PC-9 (cell line): ENCODE measurements at regions not wholly inside any gene's neighbourhood (a gene's known extent, or its start where the extent isn't known, plus 50 kb on each side); places are given as distances from the start of the nearest gene placed in this dataset.
"Not testable (repeated sequence)": the region's sequence is repeated elsewhere in the genome, so short reads cannot be mapped to it uniquely, and the experiment has no call there.

Experiments
- BruUV-seq: library from RNA; stranded (reverse); fragments of 400-500 nt; replicated peaks from 2 replicates; lab custom pipeline; 2021; lab: Mats Ljungman, UMichigan
- CTCF ChIA-PET: fragments of 300-600 bp; sonication (Branson Sonifier 250); formaldehyde crosslinking; loops from one replicate; lab custom pipeline; 2022; ENCODE audit warnings: antibody characterized with exemption; lab: Charles Lee
- POLR2A ChIA-PET: fragments of 300-600 bp; sonication (Branson Sonifier 250); formaldehyde crosslinking; loops from one replicate; lab custom pipeline; 2022; ENCODE audit warnings: antibody characterized with exemption; ENCODE audit not compliant: unreplicated experiment; lab: Charles Lee
- DNase-seq, 2 experiments: peaks; one replicate each; pipeline versions ENCODE4 v3.0.0 to v3.0.0-alpha.2; 2015 to 2022; ENCODE audit warnings: mixed read lengths in 1 of 2
- H2AFZ ChIP-seq: fragments of 200-600 bp; sonication (generic); 2 replicates; pipeline ENCODE4 v1.8.1; 2017; ENCODE audit warnings: antibody characterized with exemption
- H3F3A ChIP-seq: fragments of 200-600 bp; sonication (generic); 2 replicates; pipeline ENCODE4 v1.8.1; 2017; ENCODE audit warnings: antibody characterized with exemption, mild to moderate bottlenecking, low read depth; ENCODE audit not compliant: insufficient read depth
- H3K27ac ChIP-seq: fragments of 200-600 bp; sonication (generic); 2 replicates; pipeline ENCODE4 v1.6.1; 2016; ENCODE audit warnings: mixed run types
- H3K27me3 ChIP-seq: fragments of 200-600 bp; sonication (generic); 2 replicates; pipeline ENCODE4 v1.6.1; 2016; ENCODE audit warnings: low read depth, mixed run types; ENCODE audit not compliant: insufficient read depth
- H3K36me3 ChIP-seq: fragments of 200-600 bp; sonication (generic); 2 replicates; pipeline ENCODE4 v1.6.1; 2016; ENCODE audit warnings: low read depth, mixed run types
- H3K4me1 ChIP-seq: fragments of 200-600 bp; sonication (generic); replicated peaks from 2 replicates; pipeline ENCODE4 v1.6.1; 2016; ENCODE audit warnings: mixed run types; ENCODE audit not compliant: insufficient read depth
- H3K4me2 ChIP-seq: fragments of 200-600 bp; sonication (generic); 2 replicates; pipeline ENCODE4 v1.6.1; 2017; ENCODE audit warnings: mixed run types
- H3K4me3 ChIP-seq: fragments of 200-600 bp; sonication (generic); 2 replicates; pipeline ENCODE4 v1.6.1; 2016; ENCODE audit warnings: mixed run types
- H3K79me2 ChIP-seq: fragments of 200-600 bp; sonication (generic); 2 replicates; pipeline ENCODE4 v1.6.1; 2017; ENCODE audit warnings: low read depth, mixed run types
- H3K9me2 ChIP-seq: fragments of 200-600 bp; sonication (generic); 2 replicates; pipeline ENCODE4 v1.8.1; 2017; ENCODE audit warnings: mild to moderate bottlenecking; ENCODE audit not compliant: insufficient read depth
- H3K9me3 ChIP-seq: fragments of 200-600 bp; sonication (generic); 2 replicates; pipeline ENCODE4 v1.8.1; 2016; ENCODE audit warnings: low read depth; ENCODE audit not compliant: insufficient read depth
- H4K20me1 ChIP-seq: fragments of 200-600 bp; sonication (generic); 2 replicates; pipeline ENCODE4 v1.8.1; 2017; ENCODE audit not compliant: insufficient read depth
- EZH2 ChIP-seq: fragments of 200-600 bp; sonication (generic); IDR thresholded peaks from 2 replicates; pipeline ENCODE4 v1.8.0; 2017; ENCODE audit warnings: antibody characterized with exemption, low read depth
- intact Hi-C: fragments of 100-400 bp; cut with micrococcal nuclease; formaldehyde crosslinking; loops from one replicate; pipeline ENCODE4 v1.10.0; 2022; ENCODE audit not compliant: unreplicated experiment
- TF ChIP-seq, protein P1 (sequence below): fragments of 200-600 bp; sonication (generic); conservative IDR thresholded peaks from 2 replicates; pipeline ENCODE4 v1.6.1; 2017; ENCODE audit warnings: mixed run types, antibody characterized with exemption, mild to moderate bottlenecking, moderate library complexity

- no peak for TF ChIP-seq EZH2
- Histone ChIP-seq H3K4me3 (no peak overlapping the region), H3F3A (no peaks in the 10 kb centered on the region), H3K9me2 (no peaks in the 10 kb centered on the region), H3K4me2 (no peak overlapping the region), H3K36me3 (no peaks in the 10 kb centered on the region), H3K9me3 (no peaks in the 10 kb centered on the region), H2AFZ (no peak overlapping the region), H3K79me2 (no peaks in the 10 kb centered on the region), H3K4me1 (no peaks in the 10 kb centered on the region), H3K27me3 (peaks cover 47% of the 10 kb centered on the region), H4K20me1 (no peaks in the 10 kb centered on the region), H3K27ac (no peak overlapping the region)
- intact Hi-C loops, result no loop called here
- no peak for DNase-seq
- ChIA-PET POLR2A (no interaction called here), CTCF (no interaction called here)
- no TSS peak for BruUV-seq
These were observed 53.5 kb upstream of the GPR31 start for GRCh38 chr6:167211295-167211648.

DNA sequence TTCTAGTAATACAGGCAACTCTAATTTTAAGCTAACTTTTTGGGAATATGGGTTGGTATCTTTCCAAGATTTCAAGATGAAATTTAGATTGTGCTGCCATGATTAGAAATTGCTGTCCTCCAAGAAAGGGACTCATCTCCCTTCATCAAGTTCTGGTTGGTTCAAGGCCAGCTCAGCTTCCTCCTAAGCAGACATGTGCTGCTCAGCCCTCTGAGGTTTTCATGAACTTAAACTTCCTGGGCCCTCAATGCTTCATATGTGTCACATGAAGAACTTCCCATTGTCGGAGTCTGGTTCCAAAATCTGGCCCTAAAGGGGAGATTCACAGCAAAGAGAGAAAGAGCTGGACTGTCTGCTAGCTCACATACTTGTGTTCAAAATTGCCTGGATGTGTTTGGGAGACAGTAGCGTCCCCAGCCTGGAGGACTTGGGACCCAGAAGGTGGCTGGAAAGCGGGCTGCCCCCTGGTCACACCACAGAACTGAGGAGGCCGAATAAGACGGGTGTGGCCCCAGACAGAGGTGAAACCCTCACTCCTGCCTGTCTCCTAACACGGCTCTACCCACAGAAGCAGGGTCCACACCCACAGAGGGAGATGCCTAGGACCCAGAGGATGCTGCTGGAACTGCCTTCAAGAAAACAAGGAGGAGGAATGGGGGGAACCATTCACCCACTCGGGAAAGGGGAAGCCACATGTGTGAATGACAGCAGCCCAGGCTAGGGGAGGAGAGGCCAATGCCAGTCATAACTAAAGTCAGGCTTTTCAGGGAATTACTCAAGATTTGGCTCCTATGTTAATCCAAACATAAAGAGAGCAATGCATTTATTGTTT is 54.3 kb upstream of the GPR31 start:
- intact Hi-C loops, result no loop called here
- POLR2A ChIA-PET, result no interaction called here
- no TSS peak for BruUV-seq

DNA sequence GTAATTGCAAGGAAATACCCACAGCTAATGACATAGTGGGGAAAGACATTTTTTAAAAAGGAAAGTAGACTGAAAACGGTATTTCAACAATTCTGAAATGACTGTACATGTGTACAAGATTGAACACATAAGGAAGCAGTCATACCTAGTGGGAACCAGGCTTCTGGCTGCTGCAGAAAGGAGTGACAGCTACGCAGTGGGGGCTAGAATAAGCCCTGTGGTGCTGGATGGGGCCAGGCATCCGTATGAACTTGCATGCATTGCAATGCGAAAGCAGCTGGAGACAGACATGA is 54.9 kb upstream of the GPR31 start:
- TF ChIP-seq, protein P1, sequence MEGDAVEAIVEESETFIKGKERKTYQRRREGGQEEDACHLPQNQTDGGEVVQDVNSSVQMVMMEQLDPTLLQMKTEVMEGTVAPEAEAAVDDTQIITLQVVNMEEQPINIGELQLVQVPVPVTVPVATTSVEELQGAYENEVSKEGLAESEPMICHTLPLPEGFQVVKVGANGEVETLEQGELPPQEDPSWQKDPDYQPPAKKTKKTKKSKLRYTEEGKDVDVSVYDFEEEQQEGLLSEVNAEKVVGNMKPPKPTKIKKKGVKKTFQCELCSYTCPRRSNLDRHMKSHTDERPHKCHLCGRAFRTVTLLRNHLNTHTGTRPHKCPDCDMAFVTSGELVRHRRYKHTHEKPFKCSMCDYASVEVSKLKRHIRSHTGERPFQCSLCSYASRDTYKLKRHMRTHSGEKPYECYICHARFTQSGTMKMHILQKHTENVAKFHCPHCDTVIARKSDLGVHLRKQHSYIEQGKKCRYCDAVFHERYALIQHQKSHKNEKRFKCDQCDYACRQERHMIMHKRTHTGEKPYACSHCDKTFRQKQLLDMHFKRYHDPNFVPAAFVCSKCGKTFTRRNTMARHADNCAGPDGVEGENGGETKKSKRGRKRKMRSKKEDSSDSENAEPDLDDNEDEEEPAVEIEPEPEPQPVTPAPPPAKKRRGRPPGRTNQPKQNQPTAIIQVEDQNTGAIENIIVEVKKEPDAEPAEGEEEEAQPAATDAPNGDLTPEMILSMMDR, result no peak
- no peak for TF ChIP-seq EZH2
- Histone ChIP-seq H3F3A (no peaks in the 10 kb centered on the region), H3K79me2 (no peaks in the 10 kb centered on the region), H3K4me3 (no peak overlapping the region), H3K36me3 (no peaks in the 10 kb centered on the region), H3K27ac (no peak overlapping the region), H2AFZ (no peak overlapping the region), H3K4me1 (no peaks in the 10 kb centered on the region), H3K27me3 (peaks cover 38% of the 10 kb centered on the region), H3K9me2 (no peaks in the 10 kb centered on the region), H3K9me3 (no peaks in the 10 kb centered on the region), H3K4me2 (no peak overlapping the region), H4K20me1 (no peaks in the 10 kb centered on the region)
- intact Hi-C loops, result no loop called here
- no TSS peak for BruUV-seq
- ChIA-PET POLR2A (no interaction called here), CTCF (no interaction called here)
- no peak for DNase-seq

More for the DNA sequence above, 54.3 kb upstream of the GPR31 start:
- peaks cover 40% of the 10 kb centered on the region for H3K27me3 ChIP-seq
- H3K27ac ChIP-seq, result no peak overlapping the region
- no peak overlapping the region for H3K4me3 ChIP-seq
- H3K4me1 ChIP-seq, result no peaks in the 10 kb centered on the region
- H3K4me2 ChIP-seq, result no peak overlapping the region
- no peaks in the 10 kb centered on the region for H3K9me2 ChIP-seq
- no peak overlapping the region for H2AFZ ChIP-seq
- no peak for TF ChIP-seq EZH2
- TF ChIP-seq, protein P1, result no peak
- H3F3A ChIP-seq, result no peaks in the 10 kb centered on the region
- H3K36me3 ChIP-seq, result no peaks in the 10 kb centered on the region
- H3K79me2 ChIP-seq, result no peaks in the 10 kb centered on the region
- DNase-seq, result no peak
- CTCF ChIA-PET, result no interaction called here
- no peaks in the 10 kb centered on the region for H4K20me1 ChIP-seq
- H3K9me3 ChIP-seq, result no peaks in the 10 kb centered on the region

GRCh38 chr6:167214206-167214605 is 56.4 kb upstream of the GPR31 start:
- H3K9me2 ChIP-seq, result no peaks in the 10 kb centered on the region
- no peak overlapping the region for H2AFZ ChIP-seq
- no peak for DNase-seq
- BruUV-seq, result no TSS peak
- H3K9me3 ChIP-seq, result no peaks in the 10 kb centered on the region
- intact Hi-C loops, result no loop called here
- no peak overlapping the region for H3K4me3 ChIP-seq
- ChIA-PET POLR2A (no interaction called here), CTCF (no interaction called here)
- H3K79me2 ChIP-seq, result no peaks in the 10 kb centered on the region
- peaks cover 36% of the 10 kb centered on the region for H3K27me3 ChIP-seq
- H3K27ac ChIP-seq, result no peak overlapping the region
- TF ChIP-seq, protein P1, result no peak
- TF ChIP-seq EZH2, result no peak
- H4K20me1 ChIP-seq, result no peaks in the 10 kb centered on the region
- H3K36me3 ChIP-seq, result no peaks in the 10 kb centered on the region
- no peaks in the 10 kb centered on the region for H3K4me1 ChIP-seq
- H3F3A ChIP-seq, result no peaks in the 10 kb centered on the region
- no peak overlapping the region for H3K4me2 ChIP-seq

- DNase-seq, H3K4me3 ChIP-seq, H3K4me2 ChIP-seq, H3K36me3 ChIP-seq, H3K4me1 ChIP-seq, H2AFZ ChIP-seq, BruUV-seq, H3K27ac ChIP-seq, H3K9me3 ChIP-seq, H3K9me2 ChIP-seq, H4K20me1 ChIP-seq, POLR2A ChIA-PET, intact Hi-C loops, H3F3A ChIP-seq, CTCF ChIA-PET, H3K79me2 ChIP-seq: not testable (repeated sequence)
- peaks cover 23% of the 10 kb centered on the region for H3K27me3 ChIP-seq
These were observed 57.9 kb upstream of the GPR31 start for GRCh38 chr6:167215429-167216250.
